ENCODE measurements at regions not wholly inside any gene's neighbourhood (a gene's known extent, or its start where the extent isn't known, plus 50 kb on each side); places are given as distances from the start of the nearest gene placed in this dataset.

DNA sequence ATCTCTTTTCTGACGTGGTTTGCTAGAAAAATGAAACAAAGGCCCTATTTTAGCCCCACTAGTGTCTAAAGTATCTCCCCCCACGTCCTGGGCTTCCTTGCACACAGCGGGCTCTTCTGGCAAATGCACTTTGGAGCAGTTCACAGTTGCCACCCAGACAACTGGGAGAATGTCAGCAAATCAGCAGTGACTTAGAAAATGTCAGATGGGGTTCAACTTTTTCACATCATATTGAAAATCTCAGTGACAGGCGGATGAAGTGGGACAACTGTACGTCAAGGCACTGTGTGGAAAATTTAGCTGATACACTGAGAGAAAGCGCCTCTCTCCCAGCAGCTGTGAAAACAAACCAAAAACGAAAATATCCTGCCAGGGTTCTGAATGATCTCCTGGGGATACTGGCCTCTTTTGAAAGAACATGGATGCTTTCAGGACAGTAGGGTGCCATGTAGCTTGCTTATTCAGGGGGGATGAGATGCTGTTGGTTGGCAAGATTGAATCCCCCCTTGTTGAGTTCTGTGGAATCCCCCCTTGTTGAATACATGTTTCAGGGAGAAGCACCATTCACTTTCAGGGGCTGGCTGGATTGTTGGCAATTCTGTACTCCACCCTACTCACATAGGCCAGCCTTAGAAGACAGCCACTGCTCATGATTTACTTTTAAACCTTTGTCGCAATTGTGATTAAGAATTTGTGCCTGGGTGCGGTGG is 372.8 kb upstream of the CELF2 start:
- no peak for DNase-seq

DNA sequence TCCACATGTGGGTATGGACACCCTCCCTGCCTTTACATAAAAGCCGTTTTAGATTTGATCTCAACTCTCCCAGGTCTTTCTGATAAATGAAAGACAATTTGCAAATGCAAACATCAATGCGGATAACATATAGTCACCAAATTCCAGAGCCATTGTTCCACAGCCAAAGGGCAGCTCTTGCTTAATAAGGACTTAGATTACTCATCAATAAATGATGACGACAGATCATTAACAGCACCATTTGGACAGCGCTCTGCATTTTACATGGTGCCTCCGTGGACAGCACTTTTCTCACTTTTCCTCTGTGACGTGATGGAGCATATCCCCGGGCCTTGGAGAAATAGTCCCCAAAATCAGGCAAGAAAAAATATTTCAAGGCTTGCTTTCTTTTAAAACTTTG is 370.3 kb upstream of the CELF2 start:
- no peak for DNase-seq

DNA sequence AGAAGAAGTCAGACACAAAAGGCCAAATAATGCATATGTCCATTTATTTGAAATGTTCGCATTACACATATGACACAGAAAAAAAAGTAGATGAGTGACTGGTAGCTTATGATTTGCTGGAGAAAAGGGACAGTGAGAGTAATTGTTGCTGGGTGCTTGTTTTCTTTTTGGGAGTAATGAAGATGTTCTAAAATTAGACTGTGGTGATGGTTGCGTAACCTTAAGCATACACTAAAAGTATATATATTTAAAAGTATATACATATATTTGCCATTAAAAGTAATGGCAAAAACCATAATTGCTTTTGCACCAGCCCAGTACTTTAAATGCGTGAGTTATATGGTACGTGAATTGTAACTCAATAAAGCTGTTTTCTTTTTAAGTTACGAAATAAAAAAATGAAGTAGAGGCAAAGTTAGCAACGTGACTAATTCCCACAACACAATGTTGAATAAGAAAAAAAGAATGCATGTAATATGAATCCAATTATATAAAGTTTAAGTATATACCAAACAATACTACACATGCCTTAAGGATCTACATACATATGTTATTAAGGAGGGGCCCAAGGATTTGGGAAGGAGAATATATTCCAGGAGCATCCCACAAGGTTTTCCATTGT is 360.4 kb upstream of the CELF2 start:
- DNase-seq: no peak

DNA sequence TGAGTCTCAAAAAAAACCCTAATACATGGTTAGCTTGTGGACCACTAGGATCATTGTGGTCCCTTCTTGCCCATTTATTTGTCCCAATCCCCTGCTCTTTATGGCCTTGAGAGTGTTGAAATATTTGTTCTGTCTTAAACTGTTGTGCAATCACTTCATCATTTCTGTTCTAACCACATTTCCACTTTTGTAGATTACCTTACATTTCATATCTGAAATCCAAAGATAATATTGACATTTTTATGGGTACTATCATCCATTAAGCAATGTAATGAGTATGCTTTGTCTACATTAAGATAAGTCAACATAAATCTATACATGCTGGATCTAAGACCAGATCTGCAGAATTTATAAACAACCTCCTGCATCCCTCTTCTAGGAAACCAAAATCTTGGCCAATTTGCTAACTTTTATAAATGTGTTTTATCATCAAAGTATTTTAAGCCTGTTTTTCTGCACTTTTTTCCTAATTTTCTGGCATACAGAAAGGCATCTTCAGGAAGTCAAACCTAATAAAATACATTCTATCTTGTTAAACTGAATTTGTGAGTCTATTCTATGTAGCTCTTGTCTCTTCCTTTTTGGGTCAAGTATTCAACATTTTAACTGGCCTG is 359.4 kb upstream of the CELF2 start:
- DNase-seq: no peak

DNA sequence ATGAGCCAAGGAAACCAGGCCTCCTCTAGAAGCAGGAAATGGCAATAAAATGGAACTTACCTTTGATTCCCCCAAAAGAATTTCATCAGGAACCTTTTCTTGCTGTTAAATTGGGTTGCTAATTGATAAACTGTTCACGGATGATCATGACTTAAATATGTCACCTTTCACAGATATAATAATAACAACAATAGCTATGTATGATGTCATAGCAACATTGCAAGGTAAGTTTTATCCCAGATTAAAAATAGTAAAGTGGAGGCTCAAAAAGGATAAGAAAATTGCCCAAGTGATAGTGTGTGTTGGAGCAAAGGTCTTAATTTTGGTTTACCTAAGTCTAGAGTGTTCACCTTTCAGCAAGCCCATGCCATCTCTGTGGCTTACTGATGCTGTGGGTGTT is 357.6 kb upstream of the CELF2 start:
- no peak for DNase-seq

DNA sequence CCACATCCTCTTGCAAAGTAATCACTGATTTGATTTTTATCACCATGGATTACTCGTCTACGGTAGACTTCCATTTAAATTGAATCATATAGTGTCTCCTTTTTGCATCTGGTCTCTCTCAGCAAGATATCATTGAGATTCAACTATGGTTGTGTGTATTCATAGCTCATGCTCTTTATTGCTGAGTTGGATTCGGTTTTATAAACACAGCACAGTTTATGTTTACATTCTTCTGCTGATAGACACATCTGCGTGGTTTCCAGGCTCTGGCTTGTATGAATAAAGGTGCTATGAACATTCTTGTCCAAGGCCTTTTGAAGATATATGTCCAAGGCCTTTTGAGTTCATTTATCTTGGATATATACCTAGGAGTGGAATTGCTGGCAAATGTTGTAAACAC is 356.5 kb upstream of the CELF2 start:
- DNase-seq: no peak

DNA sequence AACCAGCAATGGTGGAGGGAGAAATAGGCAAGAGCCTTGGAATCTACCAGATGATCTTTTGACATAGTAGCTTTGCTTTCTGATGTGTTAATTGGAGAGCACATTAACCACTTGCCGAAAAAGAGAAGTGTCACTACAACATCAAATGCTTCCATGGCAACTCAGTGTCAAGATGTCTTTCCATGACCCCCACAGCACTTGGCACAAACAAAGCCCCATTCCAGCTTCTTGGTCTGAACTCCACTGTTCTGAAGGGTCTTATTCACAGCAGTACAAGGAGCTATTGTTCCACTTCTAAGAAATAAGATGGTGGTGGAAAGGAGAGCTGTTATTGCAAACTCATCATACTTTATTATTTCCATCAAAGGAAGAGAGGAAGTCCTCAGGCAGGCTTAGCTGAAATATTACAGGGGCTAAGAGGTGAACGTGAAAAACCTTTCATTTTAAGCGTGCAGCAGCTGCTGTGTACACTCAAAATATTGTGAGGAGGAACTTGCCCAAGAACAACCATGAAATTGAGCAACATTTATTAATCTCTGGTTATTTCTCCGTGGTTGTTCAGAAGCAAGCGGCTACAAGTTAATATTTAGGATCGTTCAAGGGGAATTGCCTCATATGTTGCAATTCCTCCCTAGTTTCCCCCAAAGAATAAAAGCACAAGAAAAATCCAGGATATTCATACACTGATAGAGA is 354.8 kb upstream of the CELF2 start:
- DNase-seq: no peak

DNA sequence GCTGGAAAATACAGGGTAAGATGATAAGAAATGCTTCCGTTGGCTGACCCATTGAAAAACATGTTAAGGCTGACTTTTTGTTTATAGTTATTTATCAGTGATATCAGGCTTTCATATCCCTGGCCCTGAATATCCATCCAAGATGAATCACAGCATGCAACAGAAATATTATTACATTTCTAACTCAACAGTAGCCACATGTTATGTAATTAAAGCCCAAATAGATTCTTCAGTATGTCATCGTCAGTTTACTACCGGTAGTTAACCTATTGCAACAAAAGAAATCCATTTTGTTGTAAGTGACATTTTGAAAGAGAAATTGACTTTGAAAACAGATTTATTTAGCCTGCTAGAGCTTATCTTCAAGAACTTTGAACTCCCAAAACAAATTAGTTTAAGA is 354.1 kb upstream of the CELF2 start:
- DNase-seq: no peak

DNA sequence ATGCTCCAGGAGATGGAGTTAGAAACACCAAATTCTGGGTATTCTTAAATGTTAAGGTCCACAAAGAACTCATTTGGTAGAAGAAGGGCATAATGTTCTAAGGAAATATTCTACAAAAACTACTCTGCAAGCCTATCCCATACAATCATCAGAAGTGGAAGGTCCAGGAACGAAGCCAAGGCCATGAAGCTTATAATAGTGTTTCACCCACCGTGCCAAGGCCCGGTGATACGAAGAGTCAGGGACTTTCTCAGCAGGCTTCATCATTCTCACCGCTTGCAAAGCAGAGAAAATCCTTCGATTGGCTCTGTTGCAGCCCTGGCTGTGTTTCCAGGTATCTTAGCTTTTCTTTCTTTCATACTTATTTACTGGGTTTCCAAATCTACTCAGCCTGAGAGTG is 351.9 kb upstream of the CELF2 start:
- no peak for DNase-seq

DNA sequence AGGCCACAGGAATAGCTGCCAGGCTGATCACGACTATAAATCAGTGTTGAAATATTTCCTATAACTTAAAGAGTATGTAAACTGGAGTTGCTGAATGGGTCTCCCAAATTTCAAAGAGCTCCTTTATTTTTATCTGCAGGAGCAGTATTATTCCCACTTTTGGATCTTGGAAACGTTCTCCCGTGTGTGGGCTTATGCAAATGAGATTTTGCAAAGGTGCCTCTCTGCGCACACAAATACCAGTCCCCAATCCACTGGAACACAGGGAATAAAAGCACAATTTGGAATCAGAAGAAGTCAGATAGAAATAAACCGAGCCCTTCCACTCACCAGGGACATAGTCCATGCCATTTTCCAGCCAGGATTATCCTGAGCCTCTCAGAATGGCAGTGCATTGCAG is 350.2 kb upstream of the CELF2 start:
- DNase-seq: no peak

DNA sequence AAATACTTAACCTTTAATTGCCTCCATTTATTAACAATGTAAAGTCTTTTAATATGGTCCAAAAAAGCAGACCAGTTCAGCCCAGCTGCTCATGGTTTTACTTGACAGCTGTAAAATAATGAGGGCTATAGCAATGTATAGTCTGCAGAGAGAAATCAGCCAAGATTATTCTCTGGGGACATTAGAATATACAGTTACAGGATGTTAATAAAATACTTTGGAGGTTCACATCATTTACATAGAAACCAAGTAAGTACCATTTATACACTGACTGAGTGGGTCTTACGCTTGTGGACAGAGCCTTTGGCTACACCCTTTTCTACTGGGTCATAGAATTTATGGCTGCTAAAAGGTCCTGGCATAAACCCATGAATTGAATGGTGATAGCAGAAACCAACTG is 340.7 kb upstream of the CELF2 start:
- DNase-seq: no peak

DNA sequence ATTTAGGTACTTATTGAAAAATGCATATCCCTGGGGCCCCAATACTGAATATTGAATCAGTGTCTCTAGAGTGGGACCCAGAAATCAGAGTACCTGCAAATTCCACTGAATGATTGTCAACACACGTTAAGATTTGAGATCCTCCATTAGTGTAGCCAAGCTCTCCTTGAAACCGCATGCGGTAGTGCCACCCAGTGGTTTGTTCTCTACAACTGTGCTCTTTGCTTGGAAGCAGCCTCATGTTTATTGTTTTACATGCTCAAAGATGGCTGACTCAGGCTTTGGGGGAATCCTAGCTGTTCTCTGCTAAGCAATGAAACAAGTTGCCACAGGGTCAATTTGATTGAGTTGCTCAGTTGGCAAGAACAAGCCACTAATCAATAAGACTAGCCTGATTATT is 340.2 kb upstream of the CELF2 start:
- no peak for DNase-seq

DNA sequence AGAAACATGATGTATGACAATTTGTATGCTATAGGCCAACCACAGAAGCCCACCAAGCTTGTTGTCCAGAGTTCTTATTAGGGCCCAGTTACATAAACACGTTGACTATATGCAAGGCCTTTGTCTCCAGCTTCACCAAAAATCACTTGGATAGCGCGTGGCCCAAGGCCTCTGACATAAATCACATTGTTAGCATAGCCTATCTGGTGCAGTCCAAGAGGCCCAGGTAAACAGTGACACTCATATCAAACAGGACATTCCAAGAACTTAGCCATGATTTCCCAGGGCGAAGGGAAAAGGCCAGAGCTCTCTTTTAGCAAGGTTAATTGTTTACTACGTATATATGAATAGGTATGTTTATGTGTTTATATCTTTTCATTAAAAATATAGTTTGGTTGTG is 337.2 kb upstream of the CELF2 start:
- DNase-seq: no peak

DNA sequence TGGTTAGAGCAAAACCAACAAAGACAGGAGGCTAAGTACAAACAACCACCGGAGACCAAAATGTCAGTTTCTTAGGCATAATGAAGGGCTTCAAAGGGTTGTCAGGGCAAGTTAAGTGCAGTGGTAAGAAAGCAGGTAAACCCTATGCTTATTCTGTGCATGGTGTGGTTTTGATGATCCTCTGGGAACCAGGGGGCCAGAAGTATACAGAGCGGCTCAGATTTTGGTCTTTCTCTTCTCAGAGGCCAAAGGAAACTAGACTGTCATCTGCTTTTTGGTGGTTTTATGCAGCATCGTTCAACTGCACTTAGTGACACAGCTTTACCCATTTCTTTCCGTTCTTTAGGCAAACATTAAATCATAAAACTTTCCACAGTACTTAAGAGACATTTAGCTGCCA is 332.7 kb upstream of the CELF2 start:
- no peak for DNase-seq

DNA sequence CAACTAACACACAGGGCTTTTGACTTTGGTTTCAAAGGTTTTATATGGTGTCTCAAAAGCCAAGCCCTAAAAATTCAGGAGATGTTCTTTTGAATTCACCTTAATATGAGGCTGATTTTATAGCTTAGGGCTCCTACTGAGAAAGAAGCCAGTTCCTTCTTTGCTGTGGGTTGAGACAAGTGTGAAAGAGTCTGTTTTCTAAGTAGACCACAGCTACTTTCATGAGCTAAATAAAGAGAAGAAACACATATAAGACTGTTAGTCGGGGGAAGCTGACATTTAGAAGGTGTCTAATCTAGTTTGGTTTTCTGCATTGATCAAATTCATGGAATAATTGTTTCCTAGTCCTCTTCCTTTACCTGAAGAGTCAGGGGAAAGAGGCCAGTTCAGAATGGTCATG is 332.1 kb upstream of the CELF2 start:
- DNase-seq: no peak

DNA sequence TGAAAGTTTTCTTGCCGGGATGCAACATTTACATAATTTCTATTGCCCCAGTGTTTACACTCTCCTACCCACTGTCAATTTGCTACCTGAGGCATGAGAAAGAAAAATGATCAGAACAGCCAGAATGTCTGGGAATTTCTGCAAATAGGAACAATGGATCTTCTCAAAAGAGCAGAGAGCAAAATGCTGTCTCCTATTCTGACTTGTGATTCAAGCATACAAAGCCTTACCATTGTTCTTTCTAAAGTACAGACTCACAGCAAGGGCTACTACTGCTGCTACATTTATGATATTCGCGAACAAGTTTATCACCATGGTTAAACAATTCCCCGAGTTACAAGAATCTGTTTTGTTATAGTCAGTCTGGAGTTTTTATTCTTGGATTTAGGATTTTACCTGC is 329.9 kb upstream of the CELF2 start:
- DNase-seq: no peak

DNA sequence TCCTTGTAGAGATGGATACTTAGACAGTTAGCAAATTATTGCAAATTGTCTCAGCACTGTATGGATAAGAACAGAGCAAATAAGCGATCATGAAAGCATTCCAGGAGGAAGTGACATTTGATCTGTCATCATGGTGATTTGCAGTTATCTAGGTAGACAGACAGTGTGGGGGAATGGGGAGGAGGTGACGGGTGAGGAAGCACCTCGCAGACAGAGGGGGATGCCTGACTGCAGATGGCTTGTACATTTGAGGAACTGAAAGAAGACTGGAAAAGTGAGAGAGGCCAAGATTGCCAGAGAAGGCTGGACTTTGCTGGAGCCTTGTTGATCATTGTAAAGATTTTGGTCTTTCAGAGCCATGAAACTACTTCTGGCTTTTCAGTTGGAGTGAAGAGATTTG is 318.2 kb upstream of the CELF2 start:
- no peak for DNase-seq

DNA sequence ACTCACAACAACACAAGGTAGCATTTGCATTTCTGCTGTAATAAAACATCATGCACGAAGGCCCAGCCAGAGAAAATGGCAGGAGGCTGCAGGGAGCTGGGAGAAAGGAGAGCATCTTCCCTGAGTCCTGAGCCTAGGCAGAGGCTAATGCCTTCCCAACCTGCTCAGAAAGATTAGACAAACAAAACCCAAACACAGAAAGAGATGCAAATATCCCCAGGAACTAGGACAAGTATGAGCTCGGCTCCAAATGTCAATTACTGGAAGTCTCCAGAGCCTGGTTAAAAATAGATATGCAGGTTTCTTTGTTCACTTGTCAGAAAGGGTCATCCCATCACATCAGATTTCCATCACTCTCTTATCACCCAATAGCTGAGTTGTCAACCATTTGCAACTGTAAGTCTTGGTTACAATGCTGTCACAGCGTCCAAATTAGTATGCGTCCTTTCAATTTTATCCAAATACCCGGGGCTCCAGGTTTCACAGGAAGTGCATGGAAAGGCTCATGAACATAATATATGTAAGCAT is 316.5 kb upstream of the CELF2 start:
- no peak for DNase-seq

DNA sequence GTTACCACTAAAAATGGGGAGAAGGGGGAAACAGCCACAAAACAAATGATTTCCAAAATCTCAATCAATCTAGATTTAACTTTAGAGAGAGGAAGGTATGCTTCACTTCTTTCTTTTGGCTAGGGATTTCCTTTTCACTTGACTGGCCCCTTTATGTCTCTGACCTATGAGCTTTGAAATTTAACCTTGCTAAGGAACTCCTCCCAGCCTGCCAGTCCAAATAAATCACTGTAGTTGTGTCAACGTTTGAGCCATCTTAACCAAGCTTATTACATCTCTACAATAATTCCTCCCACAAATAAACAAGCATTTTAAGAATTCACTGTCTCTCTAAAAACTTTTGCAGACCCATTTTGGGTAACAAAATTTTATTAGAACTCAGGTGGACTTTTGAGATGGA is 315.5 kb upstream of the CELF2 start:
- DNase-seq: no peak

DNA sequence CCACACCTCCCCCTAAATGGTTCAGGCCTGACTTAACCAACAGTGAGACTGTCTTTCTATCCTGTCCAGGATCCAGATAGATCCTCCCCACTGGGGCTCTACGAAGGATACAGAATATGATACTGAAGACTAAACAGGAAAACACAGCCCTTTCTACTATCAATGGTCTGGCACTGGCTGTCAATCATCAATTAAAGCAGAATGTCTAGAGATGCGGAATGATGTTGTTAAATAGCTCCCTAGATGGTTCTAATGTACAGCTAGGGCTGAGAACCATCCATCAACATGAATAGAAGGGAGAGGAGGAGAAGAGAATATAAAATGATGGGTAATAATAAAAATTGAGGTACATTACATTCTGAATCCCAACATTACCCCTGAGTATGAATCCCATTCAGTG is 314.3 kb upstream of the CELF2 start:
- DNase-seq: no peak

DNA sequence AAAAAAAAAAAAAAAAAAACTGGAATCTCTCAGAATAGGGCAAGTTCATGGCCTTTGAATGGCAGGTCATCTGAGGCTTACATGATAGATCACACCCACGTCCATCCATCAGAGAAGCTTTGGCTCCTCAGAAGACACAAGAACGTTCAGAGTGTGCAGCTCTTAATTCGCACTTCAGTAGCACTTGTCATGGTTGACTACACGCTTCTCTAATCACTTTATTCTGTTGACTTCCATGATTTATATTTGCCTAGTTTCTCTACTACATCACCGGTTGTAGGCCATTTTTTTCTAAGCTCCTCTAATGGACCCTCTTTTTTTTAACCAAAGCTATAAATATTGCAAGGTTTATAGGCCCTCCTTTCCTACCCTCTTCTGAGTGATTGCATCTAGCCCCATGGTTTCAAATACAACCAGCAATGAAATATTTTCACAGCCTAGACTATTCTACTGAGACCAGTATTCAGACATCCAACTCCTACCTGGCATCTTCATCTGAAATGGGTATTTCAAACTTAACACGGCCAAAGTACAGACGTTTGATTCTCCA is 305.4 kb upstream of the CELF2 start:
- DNase-seq: no peak

DNA sequence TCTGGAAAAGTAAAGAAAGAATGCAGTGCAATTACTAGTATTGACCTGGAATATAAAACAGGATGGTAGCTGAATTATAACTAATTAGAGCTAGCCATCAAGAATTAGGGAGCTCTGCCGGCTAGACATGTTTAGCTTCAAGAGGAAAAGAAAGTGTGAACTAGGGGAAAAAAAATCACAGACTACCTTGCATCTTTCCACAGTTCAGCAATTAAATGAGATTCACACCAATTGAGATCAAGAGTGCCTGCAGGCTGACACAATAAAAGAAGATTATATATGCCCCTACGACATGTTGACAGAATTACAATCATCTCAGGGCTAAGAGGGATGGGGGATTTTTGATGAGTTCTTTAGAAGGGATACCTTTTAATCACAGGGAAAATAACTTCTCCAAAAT is 303.3 kb upstream of the CELF2 start:
- no peak for DNase-seq

DNA sequence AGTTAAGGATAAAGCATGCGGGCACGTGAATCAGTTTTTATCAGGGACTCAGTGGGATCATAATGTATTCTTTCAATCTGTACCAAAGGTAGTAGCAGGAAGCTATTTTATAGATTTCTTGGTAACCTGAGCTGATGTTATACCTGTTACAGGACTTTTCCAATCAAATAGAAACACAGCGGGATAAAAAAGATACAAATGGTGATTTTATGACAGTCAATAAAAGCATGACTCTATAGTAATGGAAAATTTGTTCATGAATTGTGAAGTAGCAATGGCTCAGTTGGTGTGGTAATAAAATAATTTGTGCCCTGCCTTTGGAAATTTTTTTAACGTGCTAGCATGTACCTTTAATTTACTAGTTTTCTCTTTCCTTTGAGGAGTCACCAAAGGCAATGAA is 300.7 kb upstream of the CELF2 start:
- DNase-seq: no peak

DNA sequence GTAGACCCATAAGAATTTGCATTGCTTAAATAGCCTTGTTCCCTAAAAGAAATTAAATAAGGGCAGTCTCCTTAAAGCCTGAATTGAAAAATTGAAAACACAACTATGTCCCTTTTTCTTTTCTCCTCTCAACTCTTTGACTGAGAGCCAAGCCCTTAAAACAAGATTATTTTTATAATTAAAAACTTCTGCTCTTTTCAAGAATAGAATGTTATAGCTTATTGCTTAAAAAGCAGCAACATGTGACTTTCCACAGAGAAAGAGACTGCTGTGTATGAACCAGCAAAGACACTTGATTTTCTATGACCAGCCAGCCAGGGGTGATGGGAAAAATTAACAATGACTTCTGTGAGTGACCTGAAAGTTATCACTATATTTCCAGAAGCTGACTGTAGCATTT is 295.2 kb upstream of the CELF2 start:
- DNase-seq: no peak

Data from CD4-positive, alpha-beta T cell treated with Interleukin-4 for 4 hours (primary cell).